ENCODE measurements at regions not wholly inside any gene's neighbourhood (a gene's known extent, or its start where the extent isn't known, plus 50 kb on each side); places are given as distances from the start of the nearest gene placed in this dataset.
A peak's percentile ranks its signal among the peaks of the same experiment; 100 is the strongest.

- Histone ChIP-seq H3K4me1 (ENCODE audit: control insufficient read depth in 5 of 5, insufficient read depth in 5 of 5, low read length in 5 of 5) (peaks cover 7 to 27% (median 10%) of the 10 kb centered on the region in 5 donors), H3K27me3 (ENCODE audit: control insufficient read depth in 3 of 3, insufficient read depth in 3 of 3, low read length in 2 of 3) (no peaks in the 10 kb centered on the region), H3K27ac (ENCODE audit: low read depth in 1 of 2, low read length in 1 of 2) (no peak overlapping the region), H3K9me3 (ENCODE audit: control insufficient read depth in 4 of 4, insufficient read depth in 3 of 4, low read length in 3 of 4) (no peaks in the 10 kb centered on the region), H3K4me3 (no peak overlapping the region), H3K36me3 (ENCODE audit: control insufficient read depth in 4 of 4, insufficient read depth in 4 of 4, low read length in 4 of 4) (no peaks in the 10 kb centered on the region), H3K9ac (ENCODE audit: insufficient read depth in 1 of 2, low read length in 2 of 2) (no peak overlapping the region)
- ATAC-seq (ENCODE audit: insufficient read depth, low FRiP score) (no peak), DNase-seq (no peak)
- no peak for TF ChIP-seq CTCF (IDR thresholded peaks at IDR 0.05; ENCODE audit: control extremely low read depth, extremely low read depth)
- 92 to 93% methylated on average over 3 of the region's 3 CpGs for WGBS, 2 donors
These were observed 230.0 kb upstream of the CTNNB1 start for GRCh38 chr3:40969341-40969740.

GRCh38 chr3:40969756-40970466 lies 229.4 kb upstream of the CTNNB1 start:
- Histone ChIP-seq H3K9ac (ENCODE audit: insufficient read depth in 1 of 2, low read length in 2 of 2) (no peak overlapping the region), H3K4me1 (ENCODE audit: control insufficient read depth in 5 of 5, insufficient read depth in 5 of 5, low read length in 5 of 5) (peaks cover 7 to 30% (median 10%) of the 10 kb centered on the region in 5 donors), H3K27me3 (ENCODE audit: control insufficient read depth in 3 of 3, insufficient read depth in 3 of 3, low read length in 2 of 3) (no peaks in the 10 kb centered on the region), H3K27ac (ENCODE audit: low read depth in 1 of 2, low read length in 1 of 2) (no peak overlapping the region), H3K9me3 (ENCODE audit: control insufficient read depth in 4 of 4, insufficient read depth in 3 of 4, low read length in 3 of 4) (no peaks in the 10 kb centered on the region), H3K36me3 (ENCODE audit: control insufficient read depth in 4 of 4, insufficient read depth in 4 of 4, low read length in 4 of 4) (no peaks in the 10 kb centered on the region), H3K4me3 (no peak overlapping the region)
- ATAC-seq (ENCODE audit: insufficient read depth, low FRiP score) (no peak), DNase-seq (no peak)
- no peak for TF ChIP-seq CTCF (IDR thresholded peaks at IDR 0.05; ENCODE audit: control extremely low read depth, extremely low read depth)
- WGBS, 2 donors: 94 to 95% methylated on average over 3 of the region's 3 CpGs

GRCh38 chr3:40971191-40972168 lies 227.8 kb upstream of the CTNNB1 start:
- Histone ChIP-seq H3K9ac (ENCODE audit: insufficient read depth in 1 of 2, low read length in 2 of 2) (no peak overlapping the region), H3K9me3 (ENCODE audit: control insufficient read depth in 4 of 4, insufficient read depth in 3 of 4, low read length in 3 of 4) (no peaks in the 10 kb centered on the region), H3K27ac (ENCODE audit: low read depth in 1 of 2, low read length in 1 of 2) (peak overlapping the region; percentile 83 to 96), H3K4me3 (no peak overlapping the region), H3K36me3 (ENCODE audit: control insufficient read depth in 4 of 4, insufficient read depth in 4 of 4, low read length in 4 of 4) (no peaks in the 10 kb centered on the region), H3K4me1 (ENCODE audit: control insufficient read depth in 5 of 5, insufficient read depth in 5 of 5, low read length in 5 of 5) (peaks cover 7 to 40% (median 10%) of the 10 kb centered on the region in 5 donors), H3K27me3 (ENCODE audit: control insufficient read depth in 3 of 3, insufficient read depth in 3 of 3, low read length in 2 of 3) (no peaks in the 10 kb centered on the region)
- TF ChIP-seq CTCF (IDR thresholded peaks at IDR 0.05; ENCODE audit: control extremely low read depth, extremely low read depth): no peak
- ATAC-seq (ENCODE audit: insufficient read depth, low FRiP score) (peak; percentile 88), DNase-seq (peak; percentile 35 to 85 (median 79))
- 13 to 14% methylated on average over 10 of the region's 10 CpGs for WGBS, 2 donors

Measured in lung (tissue), 11 donors.